ENCODE measurements at regions not wholly inside any gene's neighbourhood (a gene's known extent, or its start where the extent isn't known, plus 50 kb on each side); places are given as distances from the start of the nearest gene placed in this dataset.
A peak's percentile ranks its signal among the peaks of the same experiment; 100 is the strongest.

DNA sequence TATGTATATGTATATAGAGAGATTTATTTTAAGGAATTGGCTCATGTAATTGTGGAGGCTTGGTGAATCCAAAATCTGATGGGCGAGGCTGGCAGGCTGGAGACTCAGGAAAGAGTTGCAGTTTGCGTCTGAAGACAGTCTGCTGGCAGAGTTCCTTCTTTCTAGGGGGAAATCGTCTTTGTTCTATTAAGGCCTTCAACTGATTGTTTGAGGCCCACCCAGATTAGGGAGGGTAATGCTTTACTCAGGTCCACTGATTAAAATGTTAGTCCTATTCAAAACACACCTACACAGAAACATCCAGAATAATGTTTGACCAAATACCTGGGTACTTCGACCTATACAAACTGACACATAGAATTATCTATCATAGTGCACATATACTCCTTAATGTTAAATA, 149.5 kb downstream of the NAA11 start:
- ATAC-seq, result no peak
- DNase-seq (ENCODE audit: extremely low read depth in 1 of 4, low spot score in 3 of 4), result no peak
- CTCF ChIA-PET (ENCODE audit: low intra/inter-chr PET ratio), result no interaction called here
- intact Hi-C loops (cut with micrococcal nuclease), result no loop called here
- Histone ChIP-seq H3K9ac (ENCODE audit: insufficient read depth in 1 of 2, low read depth in 2 of 2, low read length in 2 of 2) (no peak overlapping the region), H3K36me3 (ENCODE audit: control insufficient read depth, insufficient read depth, low read length) (no peaks in the 10 kb centered on the region), H2AFZ (ENCODE audit: low read depth, low read length) (no peak overlapping the region), H3K4me2 (ENCODE audit: insufficient read depth, low read length) (no peak overlapping the region), H3K4me3 (no peak overlapping the region), H3K4me1 (replicated peaks in 1 of 2; ENCODE audit: control insufficient read depth in 2 of 2, insufficient read depth in 2 of 2, low read length in 2 of 2) (peaks cover 0 to 10% of the 10 kb centered on the region in 2 experiments; a peak in 3 of 5 replicates), H3K9me1 (ENCODE audit: control insufficient read depth, insufficient read depth, low read length) (no peaks in the 10 kb centered on the region), H3K27me3 (ENCODE audit: control insufficient read depth in 2 of 2, insufficient read depth in 2 of 2, low read length in 2 of 2) (no peaks in the 10 kb centered on the region), H3K79me2 (ENCODE audit: control insufficient read depth, insufficient read depth, low read length) (no peaks in the 10 kb centered on the region), H4K20me1 (replicated peaks; ENCODE audit: control insufficient read depth, insufficient read depth, low read length) (no peaks in the 10 kb centered on the region), H3K9me3 (replicated peaks; ENCODE audit: control insufficient read depth, insufficient read depth, low read depth, low read length) (no peaks in the 10 kb centered on the region), H3K27ac (ENCODE audit: extremely low read depth, low read depth, low read length) (no peak overlapping the region)
- POLR2A ChIA-PET, result no interaction called here
- in situ Hi-C loops (cut with MboI), result no loop called here
- no peak for TF ChIP-seq SMARCA4 (IDR thresholded peaks at IDR 0.05)
- TF ChIP-seq RBM25 (IDR thresholded peaks at IDR 0.05; ENCODE audit: low read depth, low read length, severe bottlenecking), result peak; percentile 51
- no peak for TF ChIP-seq NONO (IDR thresholded peaks at IDR 0.05; ENCODE audit: low read depth in 2 of 2, low read length in 1 of 2)
- no peak for TF ChIP-seq CC2D1A (IDR thresholded peaks at IDR 0.05)
- no peak for TF ChIP-seq DACH1 (IDR thresholded peaks at IDR 0.05; ENCODE audit: partially characterized antibody)
- no peak for TF ChIP-seq ZZZ3 (IDR thresholded peaks at IDR 0.05)
- TF ChIP-seq ZNF134 (CRISPR knock-in tag; conservative IDR thresholded peaks at IDR 0.05), result peak; percentile 96
- WGBS (ENCODE audit: insufficient coverage, low coverage, missing lambda C conversion rate), result 60% methylated on average over 4 of the region's 4 CpGs
- no peak for FAIRE-seq
- no TSS peak for BruUV-seq (replicated peaks)

DNA sequence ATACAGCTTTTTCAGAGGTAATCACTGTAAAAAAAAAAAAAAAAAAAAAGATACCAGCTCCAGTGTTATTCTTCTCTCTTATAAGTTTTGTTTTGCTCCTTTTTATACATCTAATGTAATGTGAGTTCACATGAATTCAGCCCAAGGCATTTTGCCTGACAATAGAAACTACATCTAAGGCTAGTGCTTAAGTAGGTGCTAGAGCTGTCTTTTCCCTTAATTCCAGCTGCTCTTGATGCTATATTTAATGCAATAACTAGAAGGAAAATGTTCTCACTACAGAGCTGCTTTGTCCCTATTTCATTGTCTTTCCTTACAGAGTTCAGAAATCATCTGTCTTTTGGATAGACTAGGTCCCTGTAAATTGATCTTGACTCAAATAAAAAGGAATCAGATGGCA, 150.1 kb downstream of the NAA11 start:
- Histone ChIP-seq H3K9me1 (ENCODE audit: control insufficient read depth, insufficient read depth, low read length) (no peaks in the 10 kb centered on the region), H3K9me3 (replicated peaks; ENCODE audit: control insufficient read depth, insufficient read depth, low read depth, low read length) (no peaks in the 10 kb centered on the region), H3K4me1 (replicated peaks in 1 of 2; ENCODE audit: control insufficient read depth in 2 of 2, insufficient read depth in 2 of 2, low read length in 2 of 2) (peaks cover 0 to 10% of the 10 kb centered on the region in 2 experiments; a peak in 3 of 5 replicates), H3K4me3 (no peak overlapping the region), H4K20me1 (replicated peaks; ENCODE audit: control insufficient read depth, insufficient read depth, low read length) (no peaks in the 10 kb centered on the region), H3K4me2 (ENCODE audit: insufficient read depth, low read length) (no peak overlapping the region), H3K27ac (ENCODE audit: extremely low read depth, low read depth, low read length) (no peak overlapping the region), H3K79me2 (ENCODE audit: control insufficient read depth, insufficient read depth, low read length) (no peaks in the 10 kb centered on the region), H2AFZ (ENCODE audit: low read depth, low read length) (peak overlapping the region; percentile 29; the same call in 1 of the 2 replicates), H3K9ac (ENCODE audit: insufficient read depth in 1 of 2, low read depth in 2 of 2, low read length in 2 of 2) (no peak overlapping the region), H3K36me3 (ENCODE audit: control insufficient read depth, insufficient read depth, low read length) (no peaks in the 10 kb centered on the region), H3K27me3 (ENCODE audit: control insufficient read depth in 2 of 2, insufficient read depth in 2 of 2, low read length in 2 of 2) (no peaks in the 10 kb centered on the region)
- no TSS peak for BruUV-seq (replicated peaks)
- ATAC-seq (no peak), DNase-seq (ENCODE audit: extremely low read depth in 1 of 4, low spot score in 3 of 4) (no peak), FAIRE-seq (no peak)
- intact Hi-C loops (cut with micrococcal nuclease), result no loop called here
- POLR2A ChIA-PET, result interaction anchor here (0.7 to 1.0 kb wide), 3 partner anchors 10 to 34 kb away, joined by 3 read pairs; no protein-coding TSS in a partner anchor
- CTCF ChIA-PET (ENCODE audit: low intra/inter-chr PET ratio), result no interaction called here
- in situ Hi-C loops (cut with MboI), result no loop called here
- no peak for TF ChIP-seq CHAMP1 (IDR thresholded peaks at IDR 0.05)
- TF ChIP-seq ZNF311 (CRISPR knock-in tag; IDR thresholded peaks at IDR 0.05), result no peak
- TF ChIP-seq ARID2 (IDR thresholded peaks at IDR 0.05), result no peak
- TF ChIP-seq PHF8 (IDR thresholded peaks at IDR 0.05; ENCODE audit: borderline replicate concordance, low read length), result no peak
- no peak for TF ChIP-seq ZNF41 (CRISPR knock-in tag; conservative IDR thresholded peaks at IDR 0.05)
- TF ChIP-seq ARHGAP35 (IDR thresholded peaks at IDR 0.05; ENCODE audit: partially characterized antibody), result no peak
- no peak for TF ChIP-seq U2AF2 (optimal IDR thresholded peaks at IDR 0.05; ENCODE audit: low read depth, low read length)
- no peak for TF ChIP-seq ZBTB1 (CRISPR knock-in tag; IDR thresholded peaks at IDR 0.05; ENCODE audit: borderline replicate concordance, low read depth)
- TF ChIP-seq MAZ (CRISPR knock-in tag; conservative IDR thresholded peaks at IDR 0.05 in 1 of 2, IDR thresholded peaks at IDR 0.05 in 1 of 2), result no peak
- TF ChIP-seq TBP (optimal IDR thresholded peaks at IDR 0.05; ENCODE audit: low read depth, low read length), result no peak

Measured in K562 (cell line).